Endothelial cell of umbilical vein (primary cell): ENCODE measurements at regions not wholly inside any gene's neighbourhood (a gene's known extent, or its start where the extent isn't known, plus 50 kb on each side); places are given as distances from the start of the nearest gene placed in this dataset.

Source experiments
- BruUV-seq: library from RNA; stranded (reverse); fragments of 400-500 nt; replicated peaks from 2 replicates; lab custom pipeline; 2021; lab: Mats Ljungman, UMichigan
- CTCF ChIA-PET: fragments of 300-600, 350-600 bp; sonication (Branson Sonifier 250); formaldehyde crosslinking; loops from one replicate; lab custom pipeline; 2021; ENCODE audit warnings: antibody characterized with exemption, inconsistent platforms; lab: Charles Lee
- POLR2A ChIA-PET: fragments of 300-600, 350-600 bp; sonication (Branson Sonifier 250); formaldehyde crosslinking; loops from one replicate; lab custom pipeline; 2021; ENCODE audit warnings: antibody characterized with exemption, inconsistent platforms; lab: Charles Lee
- DNase-seq: peaks from one replicate; pipeline ENCODE4 v3.0.0-alpha.2; 2011; ENCODE audit warnings: low read depth, low spot score
- FAIRE-seq: peaks from 2 replicates; lab custom pipeline; 2011; peaks lifted over from hg19 to GRCh38; lab: Jason Lieb, UNC
- H2AFZ ChIP-seq: 2 replicates; pipeline ENCODE4 v1.6.0; 2012; ENCODE audit warnings: low read depth, low read length, control low read depth, inconsistent platforms
- H3K27ac ChIP-seq: 2 replicates; pipeline ENCODE4 v1.5.1; 2011; ENCODE audit warnings: low read depth, mild to moderate bottlenecking, control low read depth, low read length, moderate library complexity; ENCODE audit not compliant: insufficient read depth
- H3K27me3 ChIP-seq, 2 experiments: 2 replicates each; pipeline versions ENCODE4 v1.6.0 to v1.6.1; 2011; ENCODE audit warnings: low read length in 2 of 2, mixed read lengths in 1 of 2; ENCODE audit not compliant: control insufficient read depth in 2 of 2, insufficient read depth in 2 of 2
- H3K36me3 ChIP-seq, 2 experiments: 2 replicates in 1 of 2; 3 replicates in 1 of 2; pipeline ENCODE4 v1.5.1; 2011; ENCODE audit warnings: low read length in 2 of 2, mild to moderate bottlenecking in 1 of 2, moderate library complexity in 1 of 2; ENCODE audit not compliant: control insufficient read depth in 2 of 2, insufficient read depth in 2 of 2; ENCODE audit errors: extremely low read depth in 1 of 2
- H3K4me1 ChIP-seq: 3 replicates; pipeline ENCODE4 v1.5.1; 2011; ENCODE audit warnings: mild to moderate bottlenecking, low read length; ENCODE audit not compliant: control insufficient read depth, insufficient read depth; ENCODE audit errors: extremely low read depth
- H3K4me2 ChIP-seq: 2 replicates; pipeline ENCODE4 v1.6.1; 2011; ENCODE audit warnings: low read length, control low read depth, mixed read lengths; ENCODE audit not compliant: insufficient read depth
- H3K4me3 ChIP-seq, 3 experiments: fragments of 200-600 bp in 1 of 3; sonication (generic), shearing (Covaris generic) in 1 of 3; replicated peaks in 1 of 3; 2 replicates each; pipeline ENCODE4 v1.5.1; 2011 to 2016; ENCODE audit warnings: control low read depth in 3 of 3, low read length in 3 of 3, mild to moderate bottlenecking in 2 of 3, inconsistent platforms in 1 of 3, low read depth in 1 of 3, moderate library complexity in 1 of 3; ENCODE audit not compliant: insufficient read depth in 1 of 3
- H3K79me2 ChIP-seq: 2 replicates; pipeline ENCODE4 v1.6.0; 2012; ENCODE audit warnings: low read length, inconsistent platforms; ENCODE audit not compliant: control insufficient read depth, insufficient read depth
- H3K9ac ChIP-seq: replicated peaks from 2 replicates; pipeline ENCODE3; 2011; ENCODE audit warnings: low read length, control low read depth; ENCODE audit not compliant: insufficient read depth; ENCODE audit errors: extremely low read depth
- H3K9me1 ChIP-seq: replicated peaks from 3 replicates; pipeline ENCODE4 v1.6.0; 2011; ENCODE audit warnings: mild to moderate bottlenecking, low read length; ENCODE audit not compliant: control insufficient read depth, insufficient read depth; ENCODE audit errors: extremely low read depth
- H3K9me3 ChIP-seq: replicated peaks from 2 replicates; pipeline ENCODE4 v1.5.1; 2012; ENCODE audit warnings: low read length, inconsistent platforms; ENCODE audit not compliant: control insufficient read depth, insufficient read depth
- H4K20me1 ChIP-seq: replicated peaks from 2 replicates; pipeline ENCODE3; 2011; ENCODE audit warnings: mild to moderate bottlenecking, low read length; ENCODE audit not compliant: control insufficient read depth, insufficient read depth; ENCODE audit errors: extremely low read depth
- GATA2 ChIP-seq: IDR thresholded peaks from 2 replicates; pipeline ENCODE4 v1.7.0; 2011; ENCODE audit warnings: low read depth, mild to moderate bottlenecking, moderate library complexity, mixed read lengths, low read length; ENCODE audit not compliant: insufficient read length, insufficient read depth
- JUN ChIP-seq: IDR thresholded peaks from 2 replicates; pipeline ENCODE4 v1.6.1; 2011; ENCODE audit warnings: borderline replicate concordance, low read depth; ENCODE audit not compliant: insufficient read length, insufficient read depth
- POLR2A ChIP-seq: IDR thresholded peaks from 2 replicates; pipeline ENCODE4 v1.6.1; 2012; ENCODE audit warnings: low read depth, mild to moderate bottlenecking, control low read depth, low read length
- POLR2AphosphoS5 ChIP-seq: IDR thresholded peaks from 2 replicates; pipeline ENCODE4 v1.6.1; 2012; ENCODE audit warnings: low read depth, mild to moderate bottlenecking, control low read depth, low read length, moderate library complexity; ENCODE audit not compliant: insufficient read depth
- dilution Hi-C: fragments of 300-500 bp; cut with MboI; formaldehyde crosslinking; loops from one replicate; pipeline ENCODE4 v1.15.0; 2019; ENCODE audit warnings: low sequenced_read_pairs; ENCODE audit not compliant: extremely low pct_ligation_motif_present
- intact Hi-C: fragments of 100-400 bp; cut with micrococcal nuclease; formaldehyde crosslinking; loops from one replicate; pipeline ENCODE4 v1.10.0; 2022

DNA sequence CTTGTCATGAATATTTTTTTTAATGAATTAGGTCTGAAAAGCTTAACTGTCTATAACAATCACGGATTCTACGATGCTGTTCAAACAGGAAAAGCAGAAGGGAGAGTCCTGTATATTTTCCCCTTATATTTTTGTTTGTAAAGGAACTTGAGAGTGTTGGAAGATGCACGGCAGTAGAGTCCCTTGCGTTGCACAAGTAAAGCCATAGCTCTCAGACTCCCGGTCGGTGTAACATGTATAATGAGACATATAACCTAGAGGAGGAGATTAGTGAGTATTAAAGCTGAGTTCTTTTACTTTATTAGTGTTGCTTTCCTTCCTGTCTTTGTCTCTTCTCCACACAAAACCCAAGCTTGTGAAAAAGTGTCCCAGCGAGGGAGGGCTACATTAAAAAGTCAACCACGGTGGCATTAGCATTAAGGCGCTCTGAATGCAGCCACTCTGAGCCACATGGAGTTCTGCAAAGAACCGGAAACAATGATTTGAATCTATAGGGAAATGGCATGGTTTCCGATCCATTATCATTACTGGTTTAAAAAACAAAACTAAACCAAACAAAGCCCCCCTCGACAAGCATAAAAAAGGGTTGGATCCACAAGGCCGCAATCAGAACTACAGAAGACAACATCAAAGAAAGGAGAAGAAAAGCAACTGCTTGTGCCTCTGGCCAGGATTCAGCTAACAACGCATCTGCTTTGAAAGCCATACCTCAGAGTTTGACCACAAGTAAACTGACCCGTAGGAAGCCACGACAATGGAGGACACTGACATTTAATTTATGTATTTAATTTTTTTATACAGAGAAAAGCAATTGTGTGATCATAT, 356.8 kb downstream of the LMO4 start:
- no peaks in the 10 kb centered on the region for H3K9me3 ChIP-seq
- FAIRE-seq = peak; percentile 82
- intact Hi-C loops = loop anchor here (2.0 to 10.0 kb wide), 4 partner anchors 112 to 391 kb away; partner anchors contain the start of gene LMO4
- no TSS peak for BruUV-seq
- H3K4me2 ChIP-seq = peak overlapping the region; percentile 95
- DNase-seq = peak; percentile 44
- H3K9ac ChIP-seq = peak overlapping the region; percentile 32
- TF ChIP-seq POLR2A = no peak
- peak; percentile 47 for TF ChIP-seq GATA2
- ChIA-PET CTCF (interaction anchor here (0.9 to 1.2 kb wide), 2 partner anchors 9 to 268 kb away, joined by 3 read pairs; no protein-coding TSS in a partner anchor), POLR2A (no interaction called here)
- H2AFZ ChIP-seq = peak overlapping the region; percentile 100
- no peaks in the 10 kb centered on the region for H3K36me3 ChIP-seq
- H3K27me3 ChIP-seq = no peaks in the 10 kb centered on the region
- H3K4me3 ChIP-seq = peak overlapping the region in 1 of 3 experiments; percentile 74
- H3K4me1 ChIP-seq = peaks cover 23% of the 10 kb centered on the region
- no peaks in the 10 kb centered on the region for H3K9me1 ChIP-seq
- no peaks in the 10 kb centered on the region for H3K79me2 ChIP-seq
- H3K27ac ChIP-seq = peak overlapping the region; percentile 0
- no peaks in the 10 kb centered on the region for H4K20me1 ChIP-seq
- dilution Hi-C loops = no loop called here

GRCh38 chr1:87686136-87686495, 357.4 kb downstream of the LMO4 start:
- no peak for FAIRE-seq
- no TSS peak for BruUV-seq
- no peaks in the 10 kb centered on the region for H3K36me3 ChIP-seq
- POLR2A ChIA-PET = no interaction called here
- no peaks in the 10 kb centered on the region for H4K20me1 ChIP-seq
- peak overlapping the region; percentile 95 for H3K4me2 ChIP-seq
- peaks cover 23% of the 10 kb centered on the region for H3K4me1 ChIP-seq
- dilution Hi-C loops = no loop called here
- H3K4me3 ChIP-seq = no peak overlapping the region
- no peaks in the 10 kb centered on the region for H3K9me1 ChIP-seq
- intact Hi-C loops = loop anchor here (5.0 to 10.0 kb wide), 3 partner anchors 111 to 391 kb away; no protein-coding TSS in a partner anchor
- H3K27ac ChIP-seq = no peak overlapping the region
- H3K9me3 ChIP-seq = no peaks in the 10 kb centered on the region
- H2AFZ ChIP-seq = peak overlapping the region; percentile 100
- CTCF ChIA-PET = no interaction called here
- no peaks in the 10 kb centered on the region for H3K27me3 ChIP-seq
- DNase-seq = no peak
- TF ChIP-seq JUN = no peak
- no peak for TF ChIP-seq POLR2AphosphoS5
- H3K9ac ChIP-seq = no peak overlapping the region
- no peaks in the 10 kb centered on the region for H3K79me2 ChIP-seq
